GM12872 (cell line): ENCODE measurements at regions not wholly inside any gene's neighbourhood (a gene's known extent, or its start where the extent isn't known, plus 50 kb on each side); places are given as distances from the start of the nearest gene placed in this dataset.

Experiments
- TF ChIP-seq, protein P1 (sequence below): IDR thresholded peaks from 3 replicates; pipeline ENCODE4 v1.5.1; 2011; ENCODE audit warnings: low read depth, mild to moderate bottlenecking, low read length, moderate library complexity; ENCODE audit not compliant: insufficient read depth

GRCh38 chr10:36783400-36783799, 342.0 kb upstream of the ANKRD30A start:
- TF ChIP-seq, protein P1, sequence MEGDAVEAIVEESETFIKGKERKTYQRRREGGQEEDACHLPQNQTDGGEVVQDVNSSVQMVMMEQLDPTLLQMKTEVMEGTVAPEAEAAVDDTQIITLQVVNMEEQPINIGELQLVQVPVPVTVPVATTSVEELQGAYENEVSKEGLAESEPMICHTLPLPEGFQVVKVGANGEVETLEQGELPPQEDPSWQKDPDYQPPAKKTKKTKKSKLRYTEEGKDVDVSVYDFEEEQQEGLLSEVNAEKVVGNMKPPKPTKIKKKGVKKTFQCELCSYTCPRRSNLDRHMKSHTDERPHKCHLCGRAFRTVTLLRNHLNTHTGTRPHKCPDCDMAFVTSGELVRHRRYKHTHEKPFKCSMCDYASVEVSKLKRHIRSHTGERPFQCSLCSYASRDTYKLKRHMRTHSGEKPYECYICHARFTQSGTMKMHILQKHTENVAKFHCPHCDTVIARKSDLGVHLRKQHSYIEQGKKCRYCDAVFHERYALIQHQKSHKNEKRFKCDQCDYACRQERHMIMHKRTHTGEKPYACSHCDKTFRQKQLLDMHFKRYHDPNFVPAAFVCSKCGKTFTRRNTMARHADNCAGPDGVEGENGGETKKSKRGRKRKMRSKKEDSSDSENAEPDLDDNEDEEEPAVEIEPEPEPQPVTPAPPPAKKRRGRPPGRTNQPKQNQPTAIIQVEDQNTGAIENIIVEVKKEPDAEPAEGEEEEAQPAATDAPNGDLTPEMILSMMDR: no peak

DNA sequence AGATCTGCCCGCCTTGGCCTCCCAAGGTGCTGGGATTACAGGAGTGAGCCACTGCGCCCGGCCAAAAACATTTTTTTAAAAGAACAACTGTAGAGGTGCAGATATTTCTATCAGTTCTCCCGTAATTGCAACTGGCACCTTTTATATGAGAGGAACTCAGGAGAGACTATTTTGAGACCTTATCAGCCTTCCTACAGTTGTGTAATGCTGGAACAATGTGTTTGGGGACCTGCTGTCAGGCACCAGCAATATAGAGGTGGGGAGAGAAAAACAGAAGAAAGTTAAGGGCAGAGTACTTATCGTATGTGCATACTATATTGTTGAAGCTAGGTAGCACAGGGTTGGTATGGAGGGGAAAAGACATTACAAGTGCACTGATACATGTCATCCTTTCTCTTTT, 343.8 kb upstream of the ANKRD30A start:
- TF ChIP-seq, protein P1: no peak

DNA sequence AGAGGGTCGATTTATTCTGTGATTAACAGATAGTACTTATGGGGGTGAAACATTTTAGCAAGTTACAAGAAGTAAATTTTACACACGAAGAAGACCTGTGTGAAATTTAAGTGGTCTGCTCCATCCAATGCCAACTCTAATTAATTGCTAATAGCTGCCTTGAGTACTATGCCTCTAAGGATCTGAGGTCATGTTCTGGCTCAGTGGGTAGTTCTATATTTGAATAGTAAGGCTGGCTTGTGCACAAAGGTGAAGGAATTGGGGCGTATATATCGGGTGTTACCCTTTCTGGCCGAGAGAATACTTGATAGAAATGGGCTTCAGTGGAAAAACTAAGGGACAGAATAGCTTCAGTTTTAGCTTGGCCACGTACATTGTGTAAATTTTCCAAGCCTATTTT, 345.2 kb upstream of the ANKRD30A start:
- TF ChIP-seq, protein P1: no peak

GRCh38 chr10:36779238-36779846, 346.1 kb upstream of the ANKRD30A start:
- TF ChIP-seq, protein P1: no peak

- TF ChIP-seq, protein P1: no peak
These were observed 346.7 kb upstream of the ANKRD30A start for GRCh38 chr10:36778651-36779050.

DNA sequence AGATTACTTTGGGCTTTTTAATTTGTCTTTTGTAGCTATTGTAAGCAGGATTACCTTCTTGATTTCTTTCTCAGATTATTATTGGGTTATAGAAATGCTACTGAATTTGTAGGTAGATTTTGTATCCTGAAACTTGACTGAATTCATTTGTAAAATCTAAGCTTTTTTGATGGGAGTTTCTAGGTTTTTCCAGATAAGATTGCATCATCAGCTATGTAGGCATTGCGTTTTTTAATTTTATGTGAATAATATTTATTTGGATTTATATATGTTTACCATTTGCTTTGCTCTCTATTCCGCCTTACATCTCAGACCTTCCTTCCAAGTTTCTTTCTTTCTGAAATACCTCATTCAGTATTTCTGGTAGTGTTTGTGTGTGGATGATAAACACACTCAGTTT, 351.7 kb upstream of the ANKRD30A start:
- TF ChIP-seq, protein P1: no peak

DNA sequence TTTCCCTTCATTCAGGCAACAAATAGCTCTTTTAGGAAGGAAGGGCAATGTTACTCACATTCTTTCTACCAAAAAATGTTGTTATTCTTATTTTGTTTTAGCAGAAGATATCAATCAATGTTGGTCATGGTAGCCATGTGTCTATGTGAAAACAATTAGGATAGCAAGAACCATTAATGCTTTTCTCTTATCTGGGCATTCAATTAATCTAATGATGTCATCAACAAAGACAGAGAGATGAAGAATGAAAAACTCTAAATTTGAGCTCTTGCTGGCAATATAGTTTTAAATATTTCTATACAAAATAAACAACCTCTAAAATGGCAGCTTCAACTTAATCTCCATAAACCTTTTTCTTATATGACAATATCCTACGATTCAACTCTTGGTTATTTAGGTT, 353.7 kb upstream of the ANKRD30A start:
- TF ChIP-seq, protein P1: no peak
